Upper lobe of left lung (tissue), 6 donors: ENCODE measurements at regions not wholly inside any gene's neighbourhood (a gene's known extent, or its start where the extent isn't known, plus 50 kb on each side); places are given as distances from the start of the nearest gene placed in this dataset.
A peak's percentile ranks its signal among the peaks of the same experiment; 100 is the strongest.

Experiments
- ATAC-seq, 2 donors: fragments of 200-7000 bp; cut with Tn5 transposase; one replicate each; pipeline ENCODE4 v1.9.1; 2022; ENCODE audit warnings: mild to moderate bottlenecking in 2 of 2, moderate library complexity in 2 of 2; ENCODE audit not compliant: low FRiP score in 2 of 2
- DNase-seq, 2 donors: peaks; one replicate each; pipeline ENCODE4 v3.0.0-alpha.2; 2019 to 2020
- H3K27ac ChIP-seq, 4 donors: fragments of 200-600 bp; sonication (generic); one replicate each; pipeline ENCODE4 v1.5.1; 2016 to 2019
- H3K27me3 ChIP-seq, 4 donors: fragments of 200-600 bp; sonication (generic); one replicate each; pipeline ENCODE4 v1.5.1; 2017 to 2019
- H3K36me3 ChIP-seq, 4 donors: fragments of 200-600 bp; sonication (generic); one replicate each; pipeline ENCODE4 v1.5.1; 2016 to 2019
- H3K4me1 ChIP-seq, 4 donors: fragments of 200-600 bp; sonication (generic); one replicate each; pipeline ENCODE4 v1.5.1; 2018 to 2019
- H3K4me3 ChIP-seq, 4 donors: fragments of 200-600 bp; sonication (generic); one replicate each; pipeline ENCODE4 v1.5.1; 2017 to 2019; ENCODE audit warnings: mild to moderate bottlenecking in 2 of 4, moderate library complexity in 1 of 4
- H3K9me3 ChIP-seq, 4 donors: fragments of 200-600 bp; sonication (generic); one replicate each; pipeline ENCODE4 v1.5.1; 2018 to 2019
- EP300 ChIP-seq, 4 donors: sonication (generic); formaldehyde crosslinking; IDR thresholded peaks; one replicate each; pipeline ENCODE4 v1.5.1; 2017; ENCODE audit warnings: antibody characterized with exemption in 4 of 4, control low read depth in 2 of 4
- POLR2A ChIP-seq, 4 donors: fragments of 450-650 bp; IDR thresholded peaks; one replicate each; pipeline ENCODE4 v1.5.1; 2016 to 2017; ENCODE audit warnings: antibody characterized with exemption in 4 of 4, mild to moderate bottlenecking in 2 of 4
- POLR2AphosphoS5 ChIP-seq, 2 donors: sonication (generic); formaldehyde crosslinking; IDR thresholded peaks; one replicate each; pipeline ENCODE4 v1.5.1; 2017; ENCODE audit warnings: antibody characterized with exemption in 2 of 2
- WGBS, 2 donors: methylation state at CpG; one replicate each; pipeline ENCODE4 v1.1.5; 2017 to 2018; 5-methylcytosine and 5-hydroxymethylcytosine counted together
- TF ChIP-seq, protein P1 (sequence below), 6 experiments: fragments of 450-650 bp in 4 of 6; fragments of 200-600 bp in 2 of 6; sonication (generic) in 2 of 6; IDR thresholded peaks; one replicate each; pipeline ENCODE4 v1.5.1; 2016 to 2019; ENCODE audit warnings: antibody characterized with exemption in 6 of 6
- donor health status: DM: no; HTN: no; CAD: no; lungs with moderate emphysema.
- donor health status: DM: no; HTN: yes; CAD: no; lungs with severe emphysema.

DNA sequence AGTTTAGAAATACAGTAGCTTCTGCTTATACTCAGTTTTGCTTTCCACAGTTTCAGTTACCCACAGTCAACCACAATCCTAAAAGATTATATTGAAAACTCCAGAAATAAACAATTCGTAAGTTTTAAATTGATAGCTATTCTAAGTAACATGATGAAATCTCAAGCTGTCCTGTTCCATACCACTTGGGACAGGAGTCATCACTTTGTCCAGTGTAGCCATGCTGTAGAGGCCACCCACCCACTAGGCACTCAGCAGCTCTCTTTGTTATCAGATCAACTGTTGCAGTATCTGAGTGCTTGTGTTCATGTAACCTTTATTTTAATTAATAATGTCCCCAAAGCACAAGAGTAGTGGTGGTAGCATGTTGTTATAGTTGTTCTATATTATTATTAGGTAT, 117.5 kb upstream of the IQCM start:
- TF ChIP-seq, protein P1, sequence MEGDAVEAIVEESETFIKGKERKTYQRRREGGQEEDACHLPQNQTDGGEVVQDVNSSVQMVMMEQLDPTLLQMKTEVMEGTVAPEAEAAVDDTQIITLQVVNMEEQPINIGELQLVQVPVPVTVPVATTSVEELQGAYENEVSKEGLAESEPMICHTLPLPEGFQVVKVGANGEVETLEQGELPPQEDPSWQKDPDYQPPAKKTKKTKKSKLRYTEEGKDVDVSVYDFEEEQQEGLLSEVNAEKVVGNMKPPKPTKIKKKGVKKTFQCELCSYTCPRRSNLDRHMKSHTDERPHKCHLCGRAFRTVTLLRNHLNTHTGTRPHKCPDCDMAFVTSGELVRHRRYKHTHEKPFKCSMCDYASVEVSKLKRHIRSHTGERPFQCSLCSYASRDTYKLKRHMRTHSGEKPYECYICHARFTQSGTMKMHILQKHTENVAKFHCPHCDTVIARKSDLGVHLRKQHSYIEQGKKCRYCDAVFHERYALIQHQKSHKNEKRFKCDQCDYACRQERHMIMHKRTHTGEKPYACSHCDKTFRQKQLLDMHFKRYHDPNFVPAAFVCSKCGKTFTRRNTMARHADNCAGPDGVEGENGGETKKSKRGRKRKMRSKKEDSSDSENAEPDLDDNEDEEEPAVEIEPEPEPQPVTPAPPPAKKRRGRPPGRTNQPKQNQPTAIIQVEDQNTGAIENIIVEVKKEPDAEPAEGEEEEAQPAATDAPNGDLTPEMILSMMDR (IDR thresholded peaks at IDR 0.05): no peak
- TF ChIP-seq POLR2AphosphoS5 (IDR thresholded peaks at IDR 0.05) (no peak), POLR2A (IDR thresholded peaks at IDR 0.05) (no peak), EP300 (IDR thresholded peaks at IDR 0.05) (no peak)
- ATAC-seq (no peak), DNase-seq (no peak)
- no peak overlapping the region for H3K27ac ChIP-seq
- no peak overlapping the region for H3K4me3 ChIP-seq
- no peaks in the 10 kb centered on the region for H3K9me3 ChIP-seq
- WGBS, 2 donors: 0 to 29% methylated on average over 1 of the region's 1 CpG
- no peaks in the 10 kb centered on the region for H3K4me1 ChIP-seq
- H3K36me3 ChIP-seq: no peaks in the 10 kb centered on the region
- no peaks in the 10 kb centered on the region for H3K27me3 ChIP-seq

DNA sequence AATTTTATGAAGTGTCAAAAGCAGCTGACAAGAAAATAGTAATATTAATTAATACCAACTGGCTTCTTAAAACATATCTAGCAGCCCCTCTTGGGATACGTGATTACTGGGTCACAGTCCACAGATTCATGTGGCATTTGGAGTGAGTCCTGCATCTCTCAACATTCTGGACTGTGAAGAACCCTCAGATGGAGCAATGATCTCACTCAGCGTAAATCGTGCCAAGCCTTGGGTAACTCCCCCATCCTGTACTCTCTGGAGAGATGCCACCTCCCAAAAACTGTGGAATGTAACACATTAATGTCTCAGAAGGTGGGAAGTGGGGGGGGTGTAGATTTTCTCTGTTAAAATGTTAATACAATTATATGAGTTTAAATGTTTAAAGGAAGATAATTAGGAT, 118.2 kb upstream of the IQCM start:
- TF ChIP-seq EP300 (IDR thresholded peaks at IDR 0.05): no peak
- TF ChIP-seq, protein P1 (IDR thresholded peaks at IDR 0.05): no peak
- no peak for TF ChIP-seq POLR2AphosphoS5 (IDR thresholded peaks at IDR 0.05)
- no peak for TF ChIP-seq POLR2A (IDR thresholded peaks at IDR 0.05)
- peak in 1 of 2 donors; percentile 28 for ATAC-seq
- DNase-seq: no peak
- Histone ChIP-seq H3K27me3 (no peaks in the 10 kb centered on the region), H3K4me3 (no peak overlapping the region), H3K9me3 (no peaks in the 10 kb centered on the region), H3K36me3 (no peaks in the 10 kb centered on the region), H3K4me1 (no peaks in the 10 kb centered on the region), H3K27ac (no peak overlapping the region)
- 36 to 41% methylated on average over 3 of the region's 3 CpGs for WGBS, 2 donors

DNA sequence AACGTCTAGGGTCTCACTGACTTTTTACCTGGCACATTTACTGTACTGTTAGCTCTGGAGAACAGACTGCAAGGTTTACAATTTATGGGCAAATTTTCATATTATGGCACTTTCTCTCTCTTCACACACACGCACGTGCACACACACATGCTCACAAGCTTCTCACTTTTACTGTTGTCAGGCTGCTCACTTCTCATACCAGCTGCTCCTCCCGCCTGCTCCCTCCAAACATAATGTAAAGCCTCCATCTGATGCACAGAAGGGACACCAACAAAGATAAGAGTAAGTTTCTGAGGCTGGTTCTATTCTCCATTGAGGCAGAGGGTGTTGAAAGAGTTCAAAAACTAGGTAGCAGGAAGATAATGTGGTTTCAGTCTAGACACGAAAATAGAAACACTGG, 128.9 kb upstream of the DCLK2 start:
- ATAC-seq: no peak
- no peak overlapping the region for H3K27ac ChIP-seq
- WGBS, 2 donors: 70 to 71% methylated on average over 5 of the region's 5 CpGs
- H3K27me3 ChIP-seq: no peaks in the 10 kb centered on the region
- no peaks in the 10 kb centered on the region for H3K9me3 ChIP-seq
- H3K4me3 ChIP-seq: no peak overlapping the region
- no peaks in the 10 kb centered on the region for H3K4me1 ChIP-seq
- H3K36me3 ChIP-seq: no peaks in the 10 kb centered on the region
- TF ChIP-seq POLR2AphosphoS5 (IDR thresholded peaks at IDR 0.05) (no peak), EP300 (IDR thresholded peaks at IDR 0.05) (no peak)
- no peak for DNase-seq

DNA sequence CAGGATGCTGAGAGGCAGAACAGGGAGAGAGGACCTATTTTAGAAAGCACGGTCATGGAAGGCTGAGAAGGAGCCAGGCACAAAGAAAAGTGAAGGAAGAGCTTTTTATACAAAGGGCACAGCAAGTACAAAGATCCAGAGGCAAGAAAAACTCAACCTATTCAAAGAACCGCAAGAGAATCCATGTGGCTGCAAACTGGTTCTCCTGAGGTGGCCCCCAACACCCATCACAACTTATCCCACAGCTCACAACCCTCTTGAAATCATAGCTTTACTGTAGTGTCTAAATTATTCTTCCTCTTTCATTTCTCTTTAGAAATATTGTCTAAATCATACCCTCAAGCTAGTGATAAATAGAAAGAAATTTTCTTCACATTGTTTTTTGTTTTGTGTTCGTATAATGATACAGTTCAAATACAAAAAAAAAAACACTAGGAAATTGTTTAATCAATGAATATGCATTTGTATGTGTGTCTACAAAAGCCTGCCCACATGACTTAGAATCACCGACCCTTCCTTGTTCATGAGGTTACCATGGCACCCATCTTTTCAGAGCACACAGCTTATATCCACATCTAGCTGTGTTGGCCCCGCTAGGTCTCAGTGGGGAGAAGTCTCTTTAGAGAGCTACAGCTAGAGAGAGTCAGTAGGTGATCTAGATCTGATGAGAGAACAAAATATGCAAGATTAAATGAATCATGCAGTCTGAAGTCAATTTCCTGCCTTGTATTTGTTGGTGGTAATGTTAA, 126.9 kb upstream of the DCLK2 start:
- WGBS, 2 donors: 83 to 84% methylated on average over 5 of the region's 5 CpGs

DNA sequence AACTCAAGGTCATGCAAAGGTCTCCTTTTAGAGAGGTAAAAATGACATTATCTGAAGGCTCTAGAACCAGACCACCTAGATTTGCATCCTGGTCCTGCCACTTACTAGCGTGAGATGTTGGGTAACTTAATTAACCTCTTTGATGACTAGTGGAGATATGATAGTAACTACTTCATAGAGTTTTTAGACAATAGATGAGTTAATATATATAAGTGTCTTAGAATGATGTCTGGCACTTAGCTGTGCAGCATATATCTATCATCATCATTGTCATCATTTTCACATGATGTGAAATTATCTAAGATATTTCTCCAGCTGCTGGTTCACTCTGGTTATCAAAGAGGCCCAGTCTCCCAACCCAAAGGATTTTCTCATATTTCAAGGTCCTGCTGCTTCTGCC, 126.1 kb upstream of the DCLK2 start:
- ATAC-seq: no peak
- Histone ChIP-seq H3K36me3 (no peaks in the 10 kb centered on the region), H3K27me3 (no peaks in the 10 kb centered on the region), H3K9me3 (no peaks in the 10 kb centered on the region), H3K4me1 (no peaks in the 10 kb centered on the region), H3K4me3 (no peak overlapping the region), H3K27ac (no peak overlapping the region)
- TF ChIP-seq POLR2AphosphoS5 (IDR thresholded peaks at IDR 0.05): no peak
- TF ChIP-seq EP300 (IDR thresholded peaks at IDR 0.05): no peak
- TF ChIP-seq, protein P1 (IDR thresholded peaks at IDR 0.05): no peak
- TF ChIP-seq POLR2A (IDR thresholded peaks at IDR 0.05): no peak
- WGBS, 2 donors: 87 to 91% methylated on average over 1 of the region's 1 CpG
- DNase-seq: no peak

More for the DNA sequence above, 126.9 kb upstream of the DCLK2 start:
- ATAC-seq (no peak), DNase-seq (no peak)
- no peaks in the 10 kb centered on the region for H3K4me1 ChIP-seq
- H3K27ac ChIP-seq: no peak overlapping the region
- no peaks in the 10 kb centered on the region for H3K36me3 ChIP-seq
- no peaks in the 10 kb centered on the region for H3K27me3 ChIP-seq
- TF ChIP-seq POLR2AphosphoS5 (IDR thresholded peaks at IDR 0.05): no peak
- TF ChIP-seq, protein P1 (IDR thresholded peaks at IDR 0.05): no peak
- no peak for TF ChIP-seq EP300 (IDR thresholded peaks at IDR 0.05)
- no peak for TF ChIP-seq POLR2A (IDR thresholded peaks at IDR 0.05)
- H3K9me3 ChIP-seq: no peaks in the 10 kb centered on the region
- no peak overlapping the region for H3K4me3 ChIP-seq
